Erythroblast (primary cell): ENCODE measurements at regions not wholly inside any gene's neighbourhood (a gene's known extent, or its start where the extent isn't known, plus 50 kb on each side); places are given as distances from the start of the nearest gene placed in this dataset.

Source experiments
- GATA1 ChIP-seq: IDR thresholded peaks from 2 replicates; pipeline ENCODE4 v1.6.1; 2011; ENCODE audit warnings: low read depth, mild to moderate bottlenecking, control low read depth, low read length, moderate library complexity
- POLR2A ChIP-seq: IDR thresholded peaks from 2 replicates; pipeline ENCODE4 v1.6.1; 2011; ENCODE audit warnings: mild to moderate bottlenecking, low read length

DNA sequence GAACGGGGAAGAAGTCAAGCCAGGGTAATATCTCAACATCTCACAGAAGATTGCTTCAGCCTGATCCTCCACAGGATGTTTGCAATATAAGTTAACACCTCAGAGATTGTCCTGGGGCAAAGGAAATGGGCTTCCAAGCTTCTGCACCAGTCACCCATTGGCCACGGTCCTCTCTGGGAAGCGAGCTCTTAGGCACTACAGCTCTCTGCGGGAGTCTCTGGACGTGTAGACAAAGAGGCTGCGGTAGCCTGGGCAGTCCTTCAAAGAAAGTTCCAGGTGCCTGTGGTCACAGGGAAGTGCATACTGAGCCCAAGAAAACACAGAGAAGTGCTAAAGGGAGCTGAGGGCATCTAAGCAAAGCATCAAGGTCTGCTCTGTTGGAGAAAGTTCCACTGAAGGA lies 805.7 kb downstream of the DIAPH3 start:
- no peak for TF ChIP-seq POLR2A
- TF ChIP-seq GATA1, result no peak
